ENCODE measurements at regions not wholly inside any gene's neighbourhood (a gene's known extent, or its start where the extent isn't known, plus 50 kb on each side); places are given as distances from the start of the nearest gene placed in this dataset.
"Not testable (repeated sequence)": the region's sequence is repeated elsewhere in the genome, so short reads cannot be mapped to it uniquely, and the experiment has no call there.

- DNase-seq = no peak
Measured at GRCh38 chr9:90981726-90982125, 180.1 kb downstream of the SYK start.

GRCh38 chr9:90983394-90983793 is 181.8 kb downstream of the SYK start:
- DNase-seq = no peak

DNA sequence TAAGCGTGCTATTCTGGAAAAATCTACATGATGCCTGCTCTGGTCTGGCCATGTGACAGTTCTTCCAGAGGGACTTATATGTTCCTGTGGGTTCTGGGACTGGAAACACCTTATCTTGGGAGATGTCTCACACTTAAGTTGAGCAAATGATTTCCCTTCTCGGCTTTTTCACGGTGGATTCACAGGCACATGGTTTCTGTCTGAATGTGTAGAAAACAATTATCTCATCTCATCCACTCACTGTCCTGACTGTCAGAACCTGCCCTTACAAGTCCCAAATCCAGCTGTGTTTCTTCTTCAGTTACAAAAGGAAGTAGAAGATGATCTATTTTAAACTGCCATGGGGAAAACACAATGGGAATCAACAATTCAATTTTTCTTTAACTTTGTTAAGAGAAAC is 184.0 kb downstream of the SYK start:
- DNase-seq = no peak

- no peak for DNase-seq
Measured at GRCh38 chr9:90986161-90986560, 184.5 kb downstream of the SYK start.

- DNase-seq = no peak
Measured at GRCh38 chr9:90987566-90987965, 185.9 kb downstream of the SYK start.

DNA sequence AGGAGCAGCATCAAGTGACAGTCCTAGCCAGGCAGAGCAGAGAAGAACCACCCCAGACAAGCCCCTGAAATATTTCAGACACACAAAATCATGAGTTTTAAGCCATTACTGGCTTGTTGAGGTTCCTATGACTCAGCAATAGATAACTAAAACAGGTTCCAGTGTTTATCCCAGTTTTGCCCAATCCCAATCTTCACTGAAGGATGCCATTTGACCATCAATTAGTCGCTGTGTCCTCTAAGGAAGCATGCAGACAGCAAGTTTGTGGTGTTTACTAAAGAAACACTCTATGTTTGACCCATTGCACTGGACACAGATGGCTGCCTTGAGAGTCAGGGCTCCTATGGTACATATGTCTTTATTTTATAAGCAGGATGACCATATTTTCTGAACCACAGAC is 186.7 kb downstream of the SYK start:
- DNase-seq = no peak

GRCh38 chr9:90991953-90992352 is 190.3 kb downstream of the SYK start:
- DNase-seq = no peak

GRCh38 chr9:90995516-90995915 is 193.9 kb downstream of the SYK start:
- no peak for DNase-seq

GRCh38 chr9:90996154-90997065 is 194.8 kb downstream of the SYK start:
- no peak for DNase-seq

DNA sequence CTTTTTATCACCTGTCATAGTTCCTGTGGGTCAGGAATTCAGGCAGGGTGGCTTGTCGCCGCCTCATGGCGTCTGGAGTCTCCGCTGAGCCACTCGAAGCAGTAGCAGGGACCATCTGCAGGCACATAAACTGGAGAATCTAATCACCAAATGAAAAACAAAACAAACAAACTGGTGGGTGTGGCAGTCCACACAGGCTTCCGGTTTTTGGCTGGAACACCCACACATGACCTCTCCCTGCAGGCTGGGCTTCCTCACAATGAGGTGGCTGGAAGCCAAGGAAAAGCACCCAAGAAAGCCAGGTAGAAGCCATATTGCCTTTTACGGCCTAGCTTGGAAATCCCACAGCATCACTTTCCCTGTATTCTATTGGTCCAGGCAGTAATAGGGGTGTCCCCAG is 197.0 kb downstream of the SYK start:
- DNase-seq = no peak

DNA sequence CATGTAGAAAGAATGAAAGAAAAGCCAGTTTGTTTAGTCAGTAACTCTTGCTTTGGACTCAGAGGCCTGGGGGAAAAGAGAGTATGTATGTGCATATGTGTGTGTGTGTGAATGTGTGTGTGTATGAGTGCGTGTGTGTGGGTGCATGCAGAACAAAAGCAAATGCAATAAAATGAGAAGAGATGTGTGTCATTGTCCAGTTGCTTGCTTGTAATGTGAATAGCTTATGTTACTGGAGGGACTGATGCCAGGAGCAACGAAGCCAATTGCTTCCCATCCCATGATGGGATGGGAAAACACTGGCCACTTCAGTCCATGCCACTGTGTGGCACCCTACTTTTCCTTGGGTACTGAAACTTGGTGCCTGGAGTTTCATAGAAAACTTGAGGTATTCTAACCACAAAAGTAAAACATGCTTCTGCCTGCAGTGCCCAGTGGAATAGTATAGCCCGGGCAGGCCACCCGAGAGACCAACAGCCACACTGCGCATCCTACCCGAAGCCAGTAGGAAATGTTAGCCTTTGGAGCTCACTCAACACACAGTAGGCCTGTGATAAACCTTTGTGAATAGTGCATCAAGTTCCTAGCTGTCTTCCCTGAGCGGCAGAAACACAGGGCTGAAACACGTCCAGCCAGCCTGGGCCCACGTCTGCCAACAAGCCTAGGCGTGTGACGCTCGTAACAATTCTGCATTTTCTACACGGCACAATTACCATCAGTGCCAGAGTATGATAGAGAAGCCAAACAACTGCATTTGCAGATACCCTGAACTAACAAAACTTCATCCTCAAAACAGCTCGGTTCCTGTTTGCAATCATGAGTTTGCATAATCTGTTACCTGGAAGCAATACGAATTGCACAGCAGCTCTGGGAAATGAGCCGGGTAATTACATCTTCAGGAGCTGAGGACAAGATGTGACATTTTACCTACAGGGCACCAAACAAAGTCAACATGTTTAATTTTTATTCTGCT is 198.1 kb downstream of the SYK start:
- DNase-seq = no peak

- DNase-seq = no peak
Measured at GRCh38 chr9:91001146-91001611, 199.6 kb downstream of the SYK start.

GRCh38 chr9:91004484-91004883 is 202.9 kb downstream of the SYK start:
- no peak for DNase-seq

- no peak for DNase-seq
Measured at GRCh38 chr9:91004992-91005391, 203.4 kb downstream of the SYK start.

DNA sequence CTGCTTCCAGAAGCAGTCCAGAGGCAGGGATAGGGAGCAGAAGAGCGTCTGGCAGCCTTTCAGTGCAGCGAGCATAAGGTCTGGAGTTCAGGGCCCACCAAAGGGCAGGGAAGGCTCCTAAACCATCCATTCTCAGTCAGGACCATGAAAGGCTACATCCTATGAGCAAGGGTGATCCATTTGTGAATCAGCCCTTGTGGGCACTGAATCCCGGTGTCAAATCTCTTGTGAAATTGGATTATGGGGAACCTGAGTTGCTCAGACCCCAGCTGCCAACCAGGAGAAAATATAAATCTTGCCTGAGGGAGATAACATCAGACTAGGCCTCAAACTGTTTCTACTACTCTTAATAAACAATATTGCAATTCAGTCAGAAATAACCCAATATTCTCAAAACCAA is 204.4 kb downstream of the SYK start:
- no peak for DNase-seq

GRCh38 chr9:91008568-91008967 is 206.9 kb downstream of the SYK start:
- DNase-seq = no peak

DNA sequence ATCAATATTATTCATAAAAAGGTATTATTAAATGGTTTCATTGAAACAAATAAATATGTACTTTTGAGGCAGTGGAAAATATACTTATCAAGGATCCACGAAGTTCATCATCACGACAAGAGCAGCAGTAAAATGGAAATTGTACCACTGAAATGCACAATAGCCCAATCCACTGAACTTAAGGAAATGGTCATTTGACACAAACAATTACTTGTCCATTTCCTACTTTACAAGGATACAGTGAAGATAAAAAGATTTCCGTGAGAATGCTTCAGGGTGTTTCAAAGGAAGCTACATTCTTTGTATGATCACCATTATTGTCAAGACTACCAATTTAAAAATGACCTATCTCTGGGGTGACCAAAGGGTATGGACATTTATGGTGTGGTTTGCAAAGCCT is 210.3 kb downstream of the SYK start:
- DNase-seq = no peak

DNA sequence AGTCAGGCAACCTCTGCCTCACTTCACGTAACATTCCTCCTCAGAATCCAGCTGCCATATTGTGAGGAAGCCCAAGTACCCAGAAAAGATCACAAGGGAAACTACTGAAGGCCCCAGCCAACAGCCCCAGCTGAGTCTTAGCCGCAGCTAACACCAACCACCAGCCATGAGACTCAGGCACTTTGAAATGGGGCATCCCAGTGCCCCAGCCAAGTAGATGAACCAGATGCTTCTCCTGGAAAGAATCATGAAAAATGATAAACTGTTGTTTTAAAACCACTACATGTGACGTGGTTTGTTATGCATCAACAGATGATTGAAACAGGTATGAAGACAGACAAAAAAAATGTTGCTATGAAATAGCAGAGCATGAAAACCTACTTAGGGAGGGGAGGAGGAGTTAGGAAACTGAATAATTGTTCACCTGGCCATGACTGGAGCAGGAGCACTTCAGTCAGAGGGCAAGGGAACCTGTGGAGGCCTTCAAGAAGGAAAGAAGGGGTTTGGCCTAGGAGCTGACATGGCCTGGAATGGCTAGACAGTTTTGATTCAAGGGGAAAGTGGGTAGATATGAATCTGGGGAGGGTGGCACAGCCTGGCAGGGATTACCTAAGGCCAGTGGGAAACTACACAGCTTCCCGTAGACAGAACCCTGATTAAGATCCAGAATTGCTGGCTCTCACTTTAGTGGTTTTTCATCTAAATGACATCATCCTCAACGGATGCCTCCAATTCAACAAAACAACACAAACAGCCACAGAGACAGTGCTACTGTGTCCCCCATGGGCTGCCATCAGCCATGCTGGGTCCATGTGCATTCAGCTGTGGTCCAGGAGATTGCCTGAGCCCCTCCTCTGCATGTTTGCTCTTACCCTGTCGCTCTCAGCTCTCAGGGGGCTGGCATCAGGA is 211.6 kb downstream of the SYK start:
- DNase-seq = no peak

DNA sequence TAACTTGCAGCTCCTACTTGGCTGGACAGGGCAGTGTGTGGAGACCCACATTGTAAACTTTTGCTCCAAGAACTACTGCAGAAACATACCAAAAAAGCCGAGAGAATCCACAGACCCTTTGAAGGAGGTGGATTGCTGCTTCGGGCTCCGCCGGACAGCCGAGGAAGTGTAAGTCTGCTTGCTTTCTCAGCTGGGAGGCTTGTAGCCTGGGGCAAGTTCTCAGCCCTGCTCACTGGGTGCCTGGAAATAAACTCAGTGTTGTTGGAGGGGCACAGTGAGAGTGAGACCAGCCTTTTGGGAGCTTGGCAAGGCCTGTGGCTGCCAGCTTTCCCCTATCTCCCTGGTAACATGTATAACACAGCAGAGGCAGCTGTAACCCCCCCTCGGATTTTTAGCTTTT is 215.6 kb downstream of the SYK start:
- DNase-seq = no peak

GRCh38 chr9:91019871-91020270 is 218.3 kb downstream of the SYK start:
- not testable (repeated sequence) for DNase-seq

DNA sequence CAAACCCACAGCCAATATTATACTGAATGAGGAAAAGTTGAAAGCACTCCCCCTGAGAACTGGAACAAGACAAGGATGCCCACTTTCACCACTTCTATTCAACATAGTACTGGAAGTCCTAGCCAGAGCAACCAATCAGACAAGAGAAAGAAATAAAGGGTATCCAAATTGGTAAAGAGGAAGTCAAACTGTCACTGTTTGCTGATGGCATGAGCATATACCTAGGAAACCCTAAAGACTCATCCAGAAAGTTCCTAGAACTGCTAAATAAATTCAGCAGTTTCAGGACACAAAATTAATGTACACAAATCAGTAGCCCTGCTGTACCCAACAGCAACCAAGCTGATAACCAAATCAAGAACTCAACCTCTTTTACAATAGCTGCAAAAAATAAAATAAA is 220.0 kb downstream of the SYK start:
- DNase-seq = not testable (repeated sequence)

- DNase-seq = no peak
Measured at GRCh38 chr9:91023741-91024140, 222.1 kb downstream of the SYK start.

DNA sequence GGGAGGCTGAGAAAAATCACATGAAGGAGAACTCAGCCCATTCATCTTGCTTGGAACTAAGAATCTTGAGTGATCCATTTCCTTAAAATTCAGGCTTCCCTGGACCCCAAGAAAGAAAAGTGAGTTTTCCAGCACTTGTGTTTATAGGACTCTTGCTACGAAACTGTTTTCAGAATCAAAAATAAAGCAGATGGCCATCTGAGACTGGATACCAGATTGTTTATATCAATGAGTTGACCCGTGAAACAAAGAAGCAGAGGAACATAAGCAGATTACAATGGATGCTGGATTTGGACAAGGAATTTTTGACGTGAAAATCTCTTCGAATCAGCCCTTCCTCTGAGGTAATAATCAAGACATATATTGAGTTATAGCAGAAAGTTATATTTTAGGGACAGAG is 223.2 kb downstream of the SYK start:
- no peak for DNase-seq
